ENCODE measurements at regions not wholly inside any gene's neighbourhood (a gene's known extent, or its start where the extent isn't known, plus 50 kb on each side); places are given as distances from the start of the nearest gene placed in this dataset.
"Not testable (repeated sequence)": the region's sequence is repeated elsewhere in the genome, so short reads cannot be mapped to it uniquely, and the experiment has no call there.

- no peak for DNase-seq (ENCODE audit: low spot score)
Observed at GRCh38 chr10:7108141-7108540, 302.7 kb downstream of the SFMBT2 start.

DNA sequence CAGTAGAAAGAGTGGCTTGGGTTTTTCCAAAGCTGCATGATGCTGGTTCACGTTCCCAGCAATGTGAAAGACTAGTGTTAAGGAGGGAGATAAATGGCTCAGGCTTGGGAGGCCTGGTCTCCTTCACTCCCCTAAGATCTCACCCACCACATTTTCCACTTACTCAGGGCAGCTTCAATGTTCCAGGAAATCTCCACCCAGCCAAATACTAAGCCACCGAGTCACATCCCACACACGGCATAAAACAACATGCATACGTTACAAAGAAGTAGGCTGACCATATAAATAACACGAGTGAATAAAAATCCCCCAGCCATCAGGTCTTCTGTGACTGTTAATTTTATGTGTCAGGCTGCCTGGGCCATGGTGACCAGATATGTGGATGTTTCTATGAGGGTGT is 303.5 kb downstream of the SFMBT2 start:
- DNase-seq (ENCODE audit: low spot score), result no peak

DNA sequence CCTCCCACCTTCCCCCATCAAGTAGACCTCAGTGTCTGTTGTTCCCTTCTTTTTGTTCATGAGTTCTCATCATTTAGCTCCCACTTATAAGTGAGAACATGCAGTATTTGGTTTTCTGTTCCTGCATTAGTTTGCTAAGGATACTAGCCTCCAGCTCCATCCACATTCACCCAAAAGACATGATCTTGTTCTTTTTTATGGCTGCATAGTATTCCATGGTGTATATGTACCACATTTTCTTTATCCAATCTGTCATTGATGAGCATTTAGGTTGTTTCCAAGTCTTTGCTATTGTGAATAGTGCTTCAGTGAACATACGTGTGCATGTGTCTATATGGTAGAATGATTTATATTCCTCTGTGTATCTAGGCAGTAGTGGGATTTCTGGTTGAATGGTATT is 306.5 kb downstream of the SFMBT2 start:
- not testable (repeated sequence) for DNase-seq (ENCODE audit: low spot score)

DNA sequence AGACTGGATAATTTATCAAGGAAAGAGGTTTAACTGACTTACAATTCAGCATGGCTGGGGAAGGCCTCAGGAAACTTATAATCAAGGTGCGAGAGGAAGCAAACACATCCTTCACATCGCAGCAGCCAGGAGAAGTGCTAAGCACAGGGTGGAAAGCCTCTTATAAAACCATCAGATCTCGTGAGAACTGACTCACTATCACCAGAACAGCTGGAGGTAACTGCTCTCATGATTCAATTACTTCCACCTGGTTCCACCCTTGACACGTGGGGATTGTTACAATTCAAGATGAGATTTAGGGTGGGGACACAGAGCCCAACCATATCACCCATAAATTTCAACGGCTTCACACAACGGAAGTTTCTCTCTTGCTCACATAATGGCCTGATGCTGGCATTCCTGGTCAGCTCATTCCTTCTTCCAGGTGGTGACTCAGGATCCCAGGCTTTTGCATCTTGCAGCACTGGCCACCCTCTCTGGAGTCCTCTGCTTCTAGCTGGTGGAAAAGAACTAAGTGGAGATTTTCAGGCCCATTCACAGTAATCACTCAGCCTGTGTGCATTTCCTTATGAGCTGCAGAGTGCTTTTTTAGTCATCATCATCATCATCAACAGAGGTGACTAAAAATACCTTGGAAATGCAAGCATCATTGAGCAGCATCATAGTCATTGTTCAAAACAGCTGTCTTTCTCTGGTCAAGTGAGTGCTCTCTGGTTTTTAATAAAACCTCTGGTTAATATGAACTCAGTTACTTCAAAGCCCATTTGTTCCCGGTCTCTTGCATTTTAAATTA is 308.1 kb downstream of the SFMBT2 start:
- DNase-seq (ENCODE audit: low spot score), result no peak

GRCh38 chr10:7102084-7102483 is 308.8 kb downstream of the SFMBT2 start:
- no peak for DNase-seq (ENCODE audit: low spot score)

GRCh38 chr10:7101451-7101850 is 309.4 kb downstream of the SFMBT2 start:
- no peak for DNase-seq (ENCODE audit: low spot score)

DNA sequence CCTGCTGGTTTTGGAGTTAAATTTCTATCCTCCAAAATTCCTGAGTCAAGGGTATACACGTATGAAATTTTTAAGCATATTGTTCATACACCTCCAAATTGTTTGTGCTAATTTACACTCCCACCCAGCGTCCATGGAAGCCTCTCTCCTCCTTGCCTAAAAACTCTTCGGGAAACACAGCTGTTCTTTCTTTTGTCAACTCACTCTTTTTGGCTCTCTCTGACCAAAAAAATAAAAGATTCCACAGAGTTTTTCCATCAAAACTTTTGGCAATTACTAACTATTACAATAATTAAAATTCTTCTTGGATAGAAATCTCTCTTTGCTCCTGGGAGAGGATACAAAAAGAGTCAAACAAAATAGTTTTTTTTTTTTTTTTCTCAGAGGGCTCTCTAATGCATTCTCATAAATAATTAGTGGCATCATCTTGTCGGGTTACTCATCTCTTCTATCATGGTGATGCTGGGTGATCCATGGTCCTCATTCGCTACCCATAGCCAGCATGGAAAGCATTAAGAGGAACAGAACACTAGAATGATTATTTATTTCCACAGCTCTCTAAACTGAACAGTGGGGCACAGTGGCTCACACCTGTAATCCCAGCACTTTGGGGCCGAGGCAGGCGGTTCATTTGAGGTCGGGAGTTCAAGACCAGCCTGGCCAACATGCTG is 310.7 kb downstream of the SFMBT2 start:
- DNase-seq (ENCODE audit: low spot score), result no peak

- no peak for DNase-seq (ENCODE audit: low spot score)
Observed at GRCh38 chr10:7098160-7098762, 312.6 kb downstream of the SFMBT2 start.

GRCh38 chr10:7094781-7095180 is 316.1 kb downstream of the SFMBT2 start:
- DNase-seq (ENCODE audit: low spot score), result no peak

- DNase-seq (ENCODE audit: low spot score), result no peak
Observed at GRCh38 chr10:7093368-7093767, 317.5 kb downstream of the SFMBT2 start.

DNA sequence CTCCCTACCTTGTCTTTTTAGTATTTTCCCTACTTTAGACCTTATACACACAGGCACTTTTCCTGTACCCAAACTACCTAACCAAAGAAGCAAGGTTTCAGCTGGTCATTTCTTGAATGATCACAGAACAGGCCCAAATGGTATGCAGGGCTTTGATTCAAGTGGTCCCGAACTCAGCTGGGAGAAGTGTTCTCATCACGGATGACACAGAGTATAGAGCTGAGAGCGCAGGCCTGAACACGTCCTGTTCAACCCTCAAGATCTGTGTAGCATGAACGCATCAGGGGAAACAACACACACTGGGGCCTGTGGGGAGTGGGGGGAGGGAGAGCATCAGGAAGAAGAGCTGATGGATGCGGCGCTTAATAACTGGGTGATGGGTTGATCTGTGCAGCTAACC is 318.2 kb downstream of the SFMBT2 start:
- DNase-seq (ENCODE audit: low spot score), result no peak

DNA sequence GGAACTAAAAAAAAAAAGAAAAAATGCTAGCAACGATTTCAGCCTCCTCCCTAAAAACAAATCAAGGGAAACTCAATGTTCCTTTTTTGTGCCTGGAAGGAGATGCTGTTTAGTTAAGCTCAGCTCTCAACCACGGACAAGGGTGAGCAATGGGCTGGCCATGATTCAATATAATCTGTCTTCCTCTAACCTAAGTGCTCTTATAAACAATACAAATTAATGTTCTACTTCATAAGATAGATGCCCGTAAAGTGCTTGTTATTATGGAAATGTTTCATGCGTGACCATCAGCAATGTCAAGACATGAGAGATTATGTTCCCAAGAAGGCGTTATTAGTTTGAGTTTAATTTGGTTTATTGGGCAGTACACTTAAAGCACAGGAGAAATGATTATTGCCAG is 320.3 kb downstream of the SFMBT2 start:
- no peak for DNase-seq (ENCODE audit: low spot score)

- DNase-seq (ENCODE audit: low spot score), result no peak
Observed at GRCh38 chr10:7085913-7086589, 324.8 kb downstream of the SFMBT2 start.

DNA sequence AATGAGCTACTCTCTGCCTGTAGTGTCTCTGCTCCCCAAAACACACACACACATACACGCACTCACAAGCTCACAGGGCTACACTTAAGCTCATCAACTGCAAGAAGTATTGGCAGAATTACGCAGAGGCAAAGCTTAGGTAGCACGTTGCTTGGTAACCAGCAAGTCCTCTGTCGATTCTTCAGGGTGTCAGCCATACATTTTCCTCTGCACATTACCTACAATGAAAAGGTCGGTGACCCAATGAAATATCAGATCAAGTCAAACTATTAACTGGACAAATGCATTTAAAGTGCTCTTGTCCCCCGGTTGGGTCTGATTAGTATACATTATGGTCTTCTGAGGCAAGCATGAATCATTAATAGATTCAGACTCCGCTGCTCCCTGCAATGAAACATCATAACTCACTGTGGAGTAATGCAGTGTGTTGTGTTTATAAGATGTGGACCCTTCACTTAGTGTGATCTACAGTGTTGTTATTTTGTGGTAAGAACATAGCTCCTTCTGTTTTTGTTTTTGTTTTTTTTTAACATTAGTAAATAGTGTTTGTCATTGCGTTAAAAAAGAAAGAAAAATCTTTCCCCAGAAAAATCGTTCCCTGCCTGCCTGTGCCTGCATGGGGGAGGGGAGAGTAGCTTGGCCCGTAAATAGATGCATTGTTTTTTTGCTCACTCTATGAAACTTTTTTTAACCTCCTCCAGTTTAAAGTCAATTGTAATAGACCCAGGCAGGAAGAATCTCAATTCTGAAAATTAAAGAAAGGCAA is 325.5 kb downstream of the SFMBT2 start:
- no peak for DNase-seq (ENCODE audit: low spot score)

DNA sequence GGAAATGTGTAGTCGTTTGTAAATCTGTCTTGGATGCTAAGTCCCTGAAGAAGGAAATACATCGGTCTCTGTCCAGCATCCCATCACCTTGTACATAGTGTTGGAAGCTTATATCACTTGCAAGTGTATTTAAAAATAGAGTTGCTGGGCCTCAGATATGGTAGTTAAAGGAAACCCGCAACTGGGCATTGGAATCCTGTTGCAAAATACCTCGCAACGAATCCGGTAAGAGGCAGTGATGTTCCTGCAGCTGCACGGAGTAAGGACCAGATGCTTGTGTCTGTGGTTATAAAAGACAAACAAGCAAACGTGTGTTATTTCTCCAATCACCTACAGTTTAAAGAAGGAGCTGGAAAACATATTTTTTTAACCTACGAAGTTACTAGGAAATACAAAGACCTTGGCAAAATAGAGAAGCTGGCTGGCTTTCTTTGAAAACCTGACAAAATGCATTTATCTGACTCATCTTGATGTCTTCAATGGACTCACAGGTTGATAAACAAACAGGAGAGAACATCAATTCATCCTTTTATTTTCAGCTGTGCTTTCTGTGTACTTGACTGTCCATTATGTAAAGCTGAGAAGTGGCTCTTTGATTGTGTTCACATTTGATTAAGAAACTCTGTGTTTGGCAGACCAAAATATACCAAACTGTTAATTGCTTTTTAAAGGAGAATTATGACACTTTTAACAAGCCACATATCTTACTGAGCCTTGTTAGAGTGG is 326.4 kb downstream of the SFMBT2 start:
- DNase-seq (ENCODE audit: low spot score), result no peak

- no peak for DNase-seq (ENCODE audit: low spot score)
Observed at GRCh38 chr10:7082967-7083366, 327.9 kb downstream of the SFMBT2 start.

DNA sequence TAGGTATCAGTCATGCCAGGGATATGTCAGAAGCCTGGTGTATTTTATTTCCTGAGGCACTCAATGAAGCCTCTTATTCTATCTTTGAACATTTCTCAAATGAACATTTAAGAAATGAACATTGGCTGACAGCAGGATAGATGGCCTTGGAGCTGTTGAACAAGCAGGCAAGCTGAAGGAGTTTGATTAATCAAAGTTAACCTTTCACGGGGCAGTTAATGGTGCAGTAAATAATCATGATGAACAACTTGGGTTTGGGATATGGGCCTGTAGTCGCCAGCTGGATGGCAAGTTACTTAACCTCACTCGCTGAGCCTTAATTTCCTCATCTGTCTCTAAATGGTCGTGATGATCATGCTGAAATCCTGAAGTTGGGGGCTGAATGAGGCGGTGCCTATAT is 333.0 kb downstream of the SFMBT2 start:
- DNase-seq (ENCODE audit: low spot score), result no peak

DNA sequence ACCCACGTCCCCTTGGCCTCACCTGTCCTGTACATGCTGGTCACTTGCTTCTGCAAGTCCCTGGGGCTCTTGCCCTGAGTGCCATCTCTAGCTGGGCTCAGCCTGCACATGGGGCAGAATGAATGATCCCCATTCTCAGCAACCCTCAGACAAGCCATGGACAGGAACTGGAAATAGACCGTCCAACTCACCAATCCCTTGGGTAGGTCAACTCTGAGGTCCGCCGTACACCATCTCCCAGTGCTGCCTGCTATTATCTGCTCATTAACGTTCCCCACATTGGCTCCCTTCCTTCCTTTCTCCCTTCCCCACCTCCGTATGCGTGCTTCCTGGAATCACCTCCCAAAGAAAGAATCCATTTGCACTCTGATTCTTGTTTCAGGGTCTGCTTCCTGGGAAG is 335.0 kb downstream of the SFMBT2 start:
- no peak for DNase-seq (ENCODE audit: low spot score)

- no peak for DNase-seq (ENCODE audit: low spot score)
Observed at GRCh38 chr10:7075110-7075509, 335.7 kb downstream of the SFMBT2 start.

DNA sequence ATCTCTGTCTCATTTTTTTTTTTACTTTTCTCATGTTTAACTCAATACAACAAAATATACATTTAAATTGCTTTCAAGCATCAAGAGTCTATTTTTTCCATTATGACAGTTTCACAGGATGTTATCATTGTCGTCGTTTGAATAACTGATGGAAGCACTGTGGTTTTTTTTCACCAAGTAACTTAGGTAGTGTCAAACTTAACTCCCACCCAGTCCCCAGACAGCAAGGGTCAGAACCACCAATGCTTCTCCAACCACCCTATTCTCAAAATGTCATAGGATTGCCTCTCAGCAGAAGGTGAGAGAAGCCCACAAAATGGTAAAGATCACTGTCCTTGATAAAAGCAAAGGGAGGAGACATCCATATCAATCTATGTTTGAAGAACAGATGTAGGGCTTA is 339.4 kb downstream of the SFMBT2 start:
- no peak for DNase-seq (ENCODE audit: low spot score)

DNA sequence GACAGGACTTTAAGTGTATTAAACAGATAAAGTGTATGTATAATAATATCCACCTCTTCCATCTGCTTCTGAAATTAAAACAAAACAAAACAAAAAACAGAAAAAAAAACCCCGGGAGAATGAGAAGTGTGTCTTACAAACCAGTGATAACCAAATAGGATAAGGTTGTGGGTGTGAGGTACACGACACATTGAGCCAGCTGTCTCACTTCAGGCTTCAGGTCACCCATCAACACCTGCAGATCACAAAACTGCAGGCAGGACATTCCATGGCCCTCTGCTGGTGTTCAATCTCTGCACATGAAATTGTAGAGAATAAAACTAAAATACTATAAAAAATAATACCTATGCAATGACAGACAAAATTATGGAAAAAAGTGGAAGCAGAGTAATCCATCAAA is 339.9 kb downstream of the SFMBT2 start:
- DNase-seq (ENCODE audit: low spot score), result no peak

Measured in germinal center (tissue), 1 donor.